NCI-H1436 treated with DMSO at 0.1 percent for 48 hours (cell line): ENCODE measurements at regions not wholly inside any gene's neighbourhood (a gene's known extent, or its start where the extent isn't known, plus 50 kb on each side); places are given as distances from the start of the nearest gene placed in this dataset.
"Not testable (repeated sequence)": the region's sequence is repeated elsewhere in the genome, so short reads cannot be mapped to it uniquely, and the experiment has no call there.

Experiments used
- DNase-seq: peaks from one replicate; lab custom pipeline; 2025; lab: John Stamatoyannopoulos, UW

DNA sequence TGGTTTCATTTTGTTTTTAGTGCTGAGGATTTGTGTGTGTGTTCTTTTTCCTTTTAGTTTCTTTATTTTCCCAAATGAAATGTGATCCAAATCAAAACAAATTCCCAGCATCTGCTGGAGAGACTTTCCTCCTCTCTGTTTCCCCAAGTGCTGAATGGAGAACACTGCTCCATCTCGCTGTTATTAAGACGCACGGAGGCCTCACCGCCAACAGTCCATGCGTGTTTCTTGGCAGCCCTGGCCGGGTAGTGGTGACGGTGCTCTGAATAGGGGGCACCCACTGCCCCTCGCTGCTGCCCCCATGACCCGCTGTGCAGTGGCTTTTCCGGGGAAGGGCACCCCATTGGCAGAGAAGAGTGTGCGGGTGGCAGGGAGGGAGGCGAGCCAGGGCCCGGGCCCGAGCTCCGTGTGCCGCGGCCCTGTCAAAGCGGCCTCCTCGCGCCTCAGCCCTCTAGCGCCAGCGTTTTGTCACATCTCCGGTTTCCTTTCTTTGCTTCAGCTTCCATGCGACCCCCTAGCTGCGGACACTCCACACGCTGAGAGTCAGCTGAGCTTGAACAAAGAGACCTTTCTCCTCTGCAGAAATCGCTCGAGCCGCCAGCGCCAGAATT lies 473.7 kb upstream of the SALL3 start:
- DNase-seq: no peak

DNA sequence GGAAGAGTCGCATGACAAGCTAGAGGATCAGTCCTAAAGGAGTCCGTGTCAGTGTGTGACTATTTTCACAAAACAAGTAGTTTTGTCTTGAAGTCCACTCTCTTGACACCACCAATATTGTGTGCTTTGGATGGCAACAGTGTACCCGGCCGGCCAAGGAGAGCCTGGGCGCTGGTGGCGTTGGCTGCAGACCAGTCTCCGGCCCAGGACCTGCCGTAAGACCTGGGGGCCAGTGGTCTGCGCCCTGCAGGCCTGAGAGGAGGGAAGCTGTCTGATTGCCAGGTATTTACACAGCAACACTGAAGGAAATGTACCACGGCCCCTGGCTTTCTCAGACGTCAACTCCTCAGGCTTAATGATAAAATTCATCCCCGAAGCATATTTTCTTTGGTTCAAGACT lies 472.4 kb upstream of the SALL3 start:
- DNase-seq: no peak

DNA sequence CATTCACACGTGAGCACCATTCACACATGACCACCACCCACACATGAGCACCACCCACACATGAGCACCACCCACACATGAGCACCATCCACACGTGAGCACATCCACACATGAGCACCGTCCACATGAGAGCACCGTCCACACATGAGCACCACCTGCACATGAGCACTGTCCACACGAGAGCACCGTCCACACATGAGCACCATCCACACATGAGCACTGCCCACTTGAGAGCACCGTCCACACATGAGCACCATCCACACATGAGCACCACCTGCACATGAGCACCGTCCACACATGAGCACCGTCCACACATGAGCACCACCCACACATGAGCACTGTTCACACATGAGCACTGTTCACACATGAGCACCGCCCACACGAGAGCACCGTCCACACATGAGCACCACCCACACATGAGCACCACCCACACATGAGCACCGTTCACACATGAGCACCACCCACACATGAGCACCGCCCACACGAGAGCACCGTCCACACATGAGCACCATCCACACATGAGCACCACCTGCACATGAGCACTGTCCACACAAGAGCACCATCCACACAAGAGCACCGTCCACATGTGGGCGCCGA lies 471.3 kb upstream of the SALL3 start:
- DNase-seq: not testable (repeated sequence)

DNA sequence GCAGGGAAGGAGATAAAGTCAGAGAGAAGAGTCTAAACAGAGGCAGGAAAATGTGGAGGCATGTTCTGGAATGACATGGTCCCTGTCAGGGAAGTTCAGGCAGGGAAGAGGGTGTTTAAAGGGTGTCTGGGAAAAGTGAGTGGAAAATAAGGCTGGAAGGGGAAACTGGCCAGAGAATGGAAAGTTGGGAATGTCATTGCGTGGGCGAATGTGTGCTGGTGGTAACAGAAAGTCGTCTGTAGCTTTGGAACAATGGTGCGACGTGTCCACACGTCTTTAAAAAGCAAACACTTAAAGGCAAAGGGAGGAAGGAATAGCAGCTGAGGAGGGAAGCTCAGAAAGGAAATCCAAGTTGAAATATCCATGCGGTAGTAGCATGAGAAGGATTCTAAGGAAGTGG lies 469.5 kb upstream of the SALL3 start:
- no peak for DNase-seq

DNA sequence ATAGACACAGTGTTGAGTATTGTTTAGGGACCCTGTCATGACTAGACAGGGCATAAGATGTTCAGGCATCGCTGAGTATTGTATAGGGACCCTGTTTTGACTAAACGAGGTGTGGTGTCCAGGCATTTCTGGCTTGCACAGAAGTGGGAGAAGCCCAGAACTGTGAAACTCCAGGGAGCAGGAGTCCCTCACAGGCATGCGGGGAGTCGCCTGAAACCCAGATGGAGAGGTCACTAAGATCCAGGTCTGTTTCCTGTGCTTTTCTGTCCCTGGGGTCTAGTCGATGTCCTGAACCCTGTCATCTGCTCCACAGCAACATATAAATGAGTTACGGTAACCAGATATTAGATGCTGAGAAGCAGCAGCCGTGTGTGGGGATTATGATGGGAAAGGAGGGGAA lies 469.0 kb upstream of the SALL3 start:
- no peak for DNase-seq

DNA sequence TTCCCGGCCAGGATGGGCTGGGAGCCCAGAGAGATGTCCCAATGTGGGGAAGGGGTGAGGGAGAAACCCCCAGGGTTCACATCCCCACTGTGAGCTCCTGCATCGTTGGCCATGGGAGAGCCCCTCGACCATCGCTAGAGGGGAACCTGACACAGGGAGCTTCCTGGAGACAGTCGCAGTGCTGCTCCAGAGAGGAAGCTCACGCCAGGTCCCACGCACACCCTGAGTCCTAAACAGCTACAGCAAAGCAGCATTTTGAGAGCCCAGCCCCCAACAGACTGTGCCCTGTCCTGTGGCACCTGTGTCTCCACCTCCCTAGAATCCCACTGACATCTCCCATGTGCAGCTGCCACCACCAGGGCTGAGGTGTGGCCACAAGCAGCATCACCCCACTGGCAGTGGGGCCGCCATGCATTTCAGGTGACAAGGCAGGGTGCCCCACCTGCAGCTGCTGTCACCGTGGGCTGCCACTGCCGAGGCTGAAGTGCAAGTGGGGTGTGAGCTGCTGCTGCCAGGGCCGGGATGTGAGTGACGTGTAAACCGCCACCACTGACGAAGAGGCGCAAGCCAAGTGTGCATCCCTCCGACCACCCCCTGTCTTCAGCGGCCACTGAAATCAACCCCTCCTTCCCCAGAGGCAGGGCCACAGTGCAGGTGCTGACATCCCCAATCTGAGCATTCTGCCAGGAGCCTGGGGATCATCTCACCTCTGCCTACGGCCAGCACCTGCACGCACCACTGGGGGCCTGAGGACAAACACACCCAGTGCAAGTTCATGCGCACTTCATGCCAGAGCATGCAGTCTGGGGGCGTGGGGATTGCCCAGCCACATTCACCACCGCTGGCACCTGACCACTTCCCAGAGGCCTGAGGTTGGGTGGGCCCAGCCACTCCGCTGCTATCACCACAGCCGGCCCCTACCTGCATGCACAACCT lies 467.7 kb upstream of the SALL3 start:
- no peak for DNase-seq

DNA sequence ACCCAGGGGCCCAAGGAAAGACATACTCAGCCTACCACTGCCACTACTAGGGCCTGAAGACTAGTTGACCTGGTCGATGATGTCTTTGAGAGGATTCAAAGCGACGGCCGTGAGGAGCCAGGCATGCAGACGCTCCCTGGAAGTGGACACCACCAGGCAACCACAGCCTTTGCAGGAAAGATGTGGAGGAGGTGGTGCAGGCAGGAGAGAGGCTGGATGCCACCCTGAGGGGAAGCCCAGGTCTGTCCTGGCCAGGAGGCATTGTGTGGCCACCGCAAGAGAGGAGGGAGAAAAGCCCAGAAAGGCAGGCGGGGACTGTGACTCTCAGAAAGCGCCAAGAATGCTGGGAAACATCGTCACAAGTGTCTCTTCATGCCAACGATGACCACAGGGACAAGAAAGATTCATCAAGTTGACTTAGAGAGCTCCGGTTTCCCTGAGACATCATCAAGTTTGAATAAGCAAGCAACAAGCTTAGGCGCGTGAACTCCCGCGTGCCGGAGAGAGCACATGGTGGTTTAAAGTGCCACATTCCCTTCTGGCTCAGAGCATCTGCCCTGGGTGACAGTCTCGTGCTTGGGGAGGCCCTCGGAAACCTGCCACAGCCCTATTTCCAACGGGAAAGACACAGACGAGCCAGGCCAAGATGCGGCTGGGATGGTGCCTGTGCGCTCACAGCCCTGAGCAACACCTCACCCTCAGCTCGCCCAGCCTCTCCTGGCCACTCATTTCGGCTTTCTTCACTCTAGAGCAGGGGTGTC lies 464.5 kb upstream of the SALL3 start:
- no peak for DNase-seq

DNA sequence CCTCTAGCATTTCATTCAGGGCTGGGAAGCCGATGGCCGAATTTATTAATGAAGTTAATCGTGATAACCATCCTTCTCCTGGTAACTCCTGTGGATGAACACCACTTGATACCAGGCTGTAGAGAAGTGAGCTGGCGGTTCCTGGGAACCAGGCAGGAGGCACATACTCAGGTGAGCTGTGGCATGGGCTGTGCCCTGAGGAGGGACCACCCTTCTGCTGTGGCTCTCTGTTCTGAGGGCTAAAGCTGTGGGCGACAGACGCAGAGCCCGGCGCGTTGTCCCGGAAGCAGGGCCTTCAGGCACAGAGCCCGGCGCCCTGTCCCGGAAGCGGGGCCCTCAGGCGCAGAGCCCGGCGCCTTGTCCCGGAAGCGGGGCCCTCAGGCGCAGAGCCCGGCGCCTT lies 462.3 kb upstream of the SALL3 start:
- DNase-seq: no peak

DNA sequence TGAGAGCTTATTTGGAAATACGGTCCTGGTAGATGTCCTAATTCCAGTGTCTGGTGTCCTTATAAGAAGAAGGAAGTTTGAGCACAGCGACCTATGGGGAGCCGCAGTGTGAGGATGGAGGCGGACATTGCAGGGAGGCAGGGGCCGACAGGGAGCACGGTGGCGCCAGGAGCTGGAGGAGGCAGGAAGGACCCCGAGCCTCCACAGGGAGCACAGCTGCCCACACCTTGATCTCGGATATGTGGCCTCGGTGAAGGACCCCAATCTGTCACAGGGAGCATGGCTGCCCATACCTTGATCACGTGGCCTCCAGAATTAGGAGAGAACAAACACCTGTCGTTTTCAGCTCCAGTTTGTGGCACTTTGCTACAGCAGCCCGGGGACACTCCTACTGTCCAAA lies 461.6 kb upstream of the SALL3 start:
- DNase-seq: no peak

DNA sequence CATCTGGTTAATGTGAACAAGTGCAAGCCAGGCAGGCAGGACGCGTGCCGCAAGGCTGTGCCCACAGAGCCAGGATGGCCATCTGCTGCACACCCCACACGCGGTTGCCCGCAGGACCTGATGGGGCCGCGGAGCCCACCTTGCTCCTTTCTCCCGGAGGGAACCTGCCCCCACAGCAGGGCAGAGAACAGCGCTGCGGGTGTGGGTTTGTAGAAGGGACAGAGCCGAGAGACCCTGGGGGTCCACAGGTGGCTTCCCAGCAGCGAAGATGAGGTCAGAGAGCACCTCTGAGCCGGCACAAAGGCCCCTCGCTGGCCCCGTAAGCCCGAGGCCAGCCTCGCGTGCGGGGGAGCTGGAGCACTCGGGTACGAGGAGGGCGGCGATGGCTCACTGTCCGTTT lies 460.8 kb upstream of the SALL3 start:
- no peak for DNase-seq

DNA sequence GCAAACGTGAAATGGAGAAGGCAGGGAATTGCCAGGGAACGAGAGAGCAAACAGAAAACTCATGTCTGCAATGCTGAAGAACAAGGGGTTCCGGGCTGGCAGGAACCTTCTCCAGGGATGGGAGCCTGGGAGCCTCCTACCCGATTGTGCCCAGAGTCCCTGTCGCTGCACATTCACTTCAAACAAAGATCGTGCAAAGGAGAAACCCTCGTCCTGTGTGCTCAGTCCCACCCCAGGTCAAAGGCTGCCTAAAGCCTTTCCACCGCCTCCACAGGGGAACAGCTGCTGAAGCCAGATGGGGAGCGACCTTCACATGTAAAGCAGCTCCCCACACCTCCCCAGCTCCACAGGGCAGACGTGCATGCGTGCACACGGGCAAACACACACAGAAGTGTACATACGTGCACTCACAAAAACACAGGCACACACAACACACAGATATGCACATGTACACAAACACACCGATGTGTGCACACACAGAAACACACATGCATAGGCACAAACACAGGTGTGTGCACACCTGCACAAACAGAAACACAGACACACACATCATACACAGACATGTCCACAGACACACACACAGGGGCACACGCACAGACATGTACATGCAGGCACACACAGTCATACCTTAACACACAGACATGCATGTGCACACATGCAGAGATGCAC lies 460.1 kb upstream of the SALL3 start:
- DNase-seq: no peak

DNA sequence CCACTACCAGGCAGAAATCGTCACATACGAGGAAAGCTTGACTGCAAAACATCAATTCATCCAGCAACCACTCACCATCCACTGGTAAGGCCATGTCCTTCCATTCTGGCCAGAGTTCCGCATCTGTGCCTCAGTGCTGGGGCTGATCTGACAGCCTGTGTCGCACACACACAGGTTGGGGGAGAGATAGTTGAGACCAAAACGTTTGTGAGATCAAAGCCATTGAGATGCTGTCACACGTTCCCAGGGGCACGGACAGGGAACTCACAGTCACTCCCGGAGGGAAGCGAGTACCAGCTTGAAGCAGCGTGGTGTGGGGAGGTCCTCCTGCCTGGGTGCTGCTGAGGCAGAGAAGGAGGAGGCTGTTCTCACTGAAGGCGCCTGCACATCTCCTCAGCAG lies 458.5 kb upstream of the SALL3 start:
- DNase-seq: no peak

DNA sequence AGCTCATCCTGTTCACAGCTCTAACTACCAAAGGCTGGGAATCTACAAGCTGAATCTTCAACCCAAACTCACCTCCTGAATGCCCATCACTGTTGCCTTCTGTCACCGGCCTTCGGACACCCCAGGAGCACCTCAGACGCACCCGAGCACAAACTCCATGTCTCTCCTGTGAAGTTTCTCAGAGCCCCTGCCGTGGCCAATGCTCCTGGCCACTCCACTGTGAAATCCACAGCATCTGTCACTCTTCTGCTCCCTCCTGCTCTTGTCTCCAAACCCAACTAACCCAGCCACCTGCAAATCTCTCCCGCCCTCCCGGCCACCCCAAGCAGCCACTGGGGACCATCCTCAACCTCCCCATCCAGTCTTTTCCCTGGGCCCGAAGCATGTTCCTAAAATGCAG lies 457.9 kb upstream of the SALL3 start:
- no peak for DNase-seq

DNA sequence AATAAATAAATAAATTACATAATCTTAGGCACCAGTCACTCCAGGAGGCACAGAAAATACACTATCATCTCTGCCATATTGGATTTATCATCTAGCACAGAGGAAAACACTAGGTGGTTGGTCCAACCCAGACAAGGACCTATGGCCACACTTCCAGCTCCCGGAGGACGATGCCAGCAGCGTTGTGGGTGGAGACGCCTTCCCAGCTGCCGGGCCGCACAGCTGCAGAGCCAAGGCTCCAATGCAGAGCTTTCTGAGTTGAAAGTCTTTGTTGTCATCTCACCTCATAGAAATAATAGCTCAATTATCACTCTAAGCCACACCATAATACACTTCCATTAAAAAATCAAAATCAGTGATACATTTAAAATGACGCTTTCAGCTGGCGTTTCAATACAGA lies 457.1 kb upstream of the SALL3 start:
- no peak for DNase-seq

DNA sequence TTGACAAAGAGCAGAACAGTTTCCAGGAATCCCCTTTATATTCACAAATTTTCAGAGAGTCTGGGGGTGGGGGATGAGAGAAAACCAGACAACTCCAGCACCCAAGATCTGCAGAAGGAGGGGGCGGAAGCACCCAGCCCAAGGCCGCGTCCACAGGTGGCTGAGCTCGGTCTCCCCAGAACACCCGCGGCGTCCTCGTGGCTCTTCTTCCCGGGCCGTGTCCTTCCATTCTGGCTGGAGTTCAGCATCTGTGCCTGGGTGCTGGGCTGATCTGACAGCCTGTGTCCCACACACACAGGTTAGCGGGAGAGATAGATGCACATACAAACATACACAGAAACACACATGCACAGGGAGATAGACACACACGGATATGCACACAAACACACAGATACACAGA lies 455.8 kb upstream of the SALL3 start:
- no peak for DNase-seq

DNA sequence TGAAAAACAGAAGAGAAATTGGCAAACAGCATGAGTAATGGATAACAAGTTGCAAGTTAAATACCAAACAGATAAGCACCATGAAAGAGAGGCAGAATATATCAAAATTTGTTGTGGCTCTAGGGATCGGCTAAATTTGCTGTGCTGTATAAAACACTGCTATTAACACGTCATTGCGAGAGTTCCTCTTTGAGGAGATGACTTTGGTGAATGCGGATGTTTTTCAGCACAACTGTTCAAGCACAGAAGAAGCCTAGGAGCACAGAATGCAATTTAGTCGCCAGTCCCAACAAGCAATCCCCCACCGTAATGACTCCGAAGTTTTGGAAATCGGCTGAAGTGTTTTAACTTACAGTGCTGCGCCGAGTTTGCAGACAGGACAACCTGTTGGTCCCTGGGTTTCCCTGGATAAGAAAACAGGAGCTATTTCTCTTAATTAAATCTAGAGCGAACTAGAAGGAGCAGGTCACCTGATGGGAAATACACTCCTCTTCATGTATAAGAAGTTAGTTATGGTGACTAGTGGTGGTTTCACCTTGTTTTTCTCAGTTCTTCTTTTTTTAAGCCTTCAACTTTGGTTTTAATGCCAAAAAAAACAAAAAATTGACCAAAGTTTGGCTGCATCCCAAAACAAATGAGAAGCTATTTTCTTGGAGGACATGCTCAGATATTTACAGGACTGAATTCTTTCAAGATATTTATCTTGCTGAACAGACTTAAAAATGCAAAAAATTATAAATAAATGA lies 454.1 kb upstream of the SALL3 start:
- DNase-seq: no peak

DNA sequence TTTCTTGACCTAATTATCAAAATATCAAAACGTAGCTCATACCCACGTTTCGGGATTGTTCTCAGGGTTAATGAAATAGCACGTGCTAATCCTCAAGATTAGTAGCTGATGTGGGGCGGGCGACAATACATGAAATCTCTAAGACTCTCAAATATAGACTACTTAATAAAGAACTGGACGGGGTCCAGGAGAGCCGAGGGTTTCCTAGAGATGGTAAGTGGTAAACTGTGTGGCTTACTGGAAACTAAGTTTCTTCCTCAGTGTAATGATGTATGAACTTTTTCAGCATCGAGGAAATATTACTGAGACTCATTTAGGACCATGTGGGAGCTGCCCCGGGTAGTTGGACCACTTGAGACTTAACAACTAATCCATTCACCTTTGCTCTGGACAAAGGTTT lies 453.3 kb upstream of the SALL3 start:
- DNase-seq: no peak

DNA sequence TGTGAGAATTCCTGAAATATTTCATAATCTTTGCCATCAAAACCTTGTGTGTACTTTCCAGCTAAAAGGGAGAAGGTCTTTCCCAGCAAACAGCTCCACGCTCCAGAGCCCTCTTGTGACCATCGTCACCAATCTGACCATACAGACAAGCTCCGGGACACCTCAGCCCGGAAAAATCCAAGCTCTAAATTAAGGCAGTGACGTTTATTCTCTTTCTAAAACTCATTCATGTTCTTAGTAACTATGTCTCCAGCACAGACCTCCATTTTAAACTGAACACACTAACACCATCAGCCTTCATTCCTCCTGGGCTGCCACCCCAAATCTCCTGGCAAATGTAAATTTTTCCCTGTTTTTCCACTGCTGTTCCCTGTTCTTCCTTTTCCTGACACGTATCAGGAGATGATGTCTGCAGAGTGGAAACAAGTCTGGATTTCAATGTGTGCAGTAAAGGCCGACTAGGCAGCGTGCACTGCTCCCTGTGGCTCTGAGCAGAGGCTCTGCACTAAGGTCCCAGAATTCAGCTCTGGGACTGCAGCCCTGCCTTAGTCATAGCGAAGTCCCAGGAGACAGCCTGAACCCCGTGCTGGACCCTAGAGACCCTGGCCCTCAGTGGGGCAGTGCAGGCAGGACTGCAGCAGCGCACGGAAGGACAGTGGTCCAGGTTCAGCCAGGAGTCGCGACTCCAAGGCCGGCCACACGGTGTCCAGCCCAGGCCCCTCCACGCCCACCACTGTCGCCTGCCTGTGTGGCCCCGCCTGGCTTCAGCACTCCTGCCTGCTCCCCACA lies 452.5 kb upstream of the SALL3 start:
- no peak for DNase-seq

DNA sequence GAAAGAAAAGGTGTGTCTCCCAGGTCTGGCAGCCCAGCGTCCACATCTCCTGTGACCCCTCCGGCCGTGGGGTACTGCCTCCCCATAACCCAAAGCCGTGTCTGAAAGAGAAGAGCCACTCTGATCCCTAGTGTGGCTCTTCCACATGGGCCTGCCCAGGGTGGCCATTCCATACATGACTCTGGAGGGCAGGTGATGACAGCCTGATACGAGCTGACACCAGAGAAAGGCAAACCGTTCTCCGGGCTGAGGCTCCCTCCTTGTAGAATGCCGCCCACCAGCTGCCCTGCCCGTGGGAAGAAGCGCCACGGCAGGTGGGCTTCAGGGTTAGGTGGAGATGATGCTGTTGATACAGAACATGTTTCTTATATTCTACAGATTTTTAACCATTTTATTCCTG lies 451.6 kb upstream of the SALL3 start:
- DNase-seq: no peak
